Endothelial cell of umbilical vein (primary cell): ENCODE measurements at regions not wholly inside any gene's neighbourhood (a gene's known extent, or its start where the extent isn't known, plus 50 kb on each side); places are given as distances from the start of the nearest gene placed in this dataset.

ENCODE experiments used
- EZH2 ChIP-seq: IDR thresholded peaks from 2 replicates; pipeline ENCODE4 v1.6.1; 2012; ENCODE audit warnings: borderline replicate concordance, low read depth, mild to moderate bottlenecking, moderate library complexity, low read length, inconsistent platforms; ENCODE audit not compliant: severe bottlenecking
- GATA2 ChIP-seq: IDR thresholded peaks from 2 replicates; pipeline ENCODE4 v1.7.0; 2011; ENCODE audit warnings: low read depth, mild to moderate bottlenecking, moderate library complexity, mixed read lengths, low read length; ENCODE audit not compliant: insufficient read length, insufficient read depth
- JUN ChIP-seq: IDR thresholded peaks from 2 replicates; pipeline ENCODE4 v1.6.1; 2011; ENCODE audit warnings: borderline replicate concordance, low read depth; ENCODE audit not compliant: insufficient read length, insufficient read depth
- MYC ChIP-seq: IDR thresholded peaks from one replicate; pipeline ENCODE4 v1.6.1; 2011; ENCODE audit warnings: mild to moderate bottlenecking, low read depth, low read length
- POLR2A ChIP-seq: IDR thresholded peaks from 2 replicates; pipeline ENCODE4 v1.6.1; 2012; ENCODE audit warnings: low read depth, mild to moderate bottlenecking, control low read depth, low read length
- POLR2AphosphoS5 ChIP-seq: IDR thresholded peaks from 2 replicates; pipeline ENCODE4 v1.6.1; 2012; ENCODE audit warnings: low read depth, mild to moderate bottlenecking, control low read depth, low read length, moderate library complexity; ENCODE audit not compliant: insufficient read depth
- TF ChIP-seq, protein P1 (sequence below), 2 donors: IDR thresholded peaks; 1 replicate in 1 of 2; 2 replicates in 1 of 2; pipeline ENCODE4 v1.5.1; 2011; ENCODE audit warnings: low read length in 2 of 2, mild to moderate bottlenecking in 2 of 2, moderate library complexity in 2 of 2, control low read depth in 1 of 2, inconsistent platforms in 1 of 2, low read depth in 1 of 2; ENCODE audit not compliant: insufficient read depth in 1 of 2; ENCODE audit errors: extremely low read depth in 1 of 2
- TF ChIP-seq, protein P2 (sequence below): IDR thresholded peaks from 2 replicates; pipeline ENCODE4 v1.6.1; 2011; ENCODE audit not compliant: insufficient read depth, insufficient read length

DNA sequence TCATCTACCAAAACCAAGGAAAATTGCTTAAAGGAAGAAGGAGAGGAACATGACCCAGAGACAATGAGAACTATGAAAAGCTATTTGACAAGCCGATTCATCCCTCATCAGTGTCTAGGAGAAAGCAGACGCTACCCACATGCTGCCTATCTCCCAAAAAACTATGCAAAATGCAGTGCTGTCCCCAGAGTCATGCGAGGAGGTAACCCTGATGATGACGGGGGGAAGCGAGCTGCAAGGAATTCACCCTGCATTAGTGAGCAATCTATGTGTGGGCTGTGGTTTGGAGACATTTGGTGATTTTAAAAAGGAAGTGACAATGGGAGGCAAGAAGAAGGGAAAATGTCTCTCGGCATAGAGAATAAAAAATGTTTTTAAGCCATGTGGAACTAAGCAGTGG lies 472.7 kb downstream of the CMPK2 start:
- TF ChIP-seq, protein P1, sequence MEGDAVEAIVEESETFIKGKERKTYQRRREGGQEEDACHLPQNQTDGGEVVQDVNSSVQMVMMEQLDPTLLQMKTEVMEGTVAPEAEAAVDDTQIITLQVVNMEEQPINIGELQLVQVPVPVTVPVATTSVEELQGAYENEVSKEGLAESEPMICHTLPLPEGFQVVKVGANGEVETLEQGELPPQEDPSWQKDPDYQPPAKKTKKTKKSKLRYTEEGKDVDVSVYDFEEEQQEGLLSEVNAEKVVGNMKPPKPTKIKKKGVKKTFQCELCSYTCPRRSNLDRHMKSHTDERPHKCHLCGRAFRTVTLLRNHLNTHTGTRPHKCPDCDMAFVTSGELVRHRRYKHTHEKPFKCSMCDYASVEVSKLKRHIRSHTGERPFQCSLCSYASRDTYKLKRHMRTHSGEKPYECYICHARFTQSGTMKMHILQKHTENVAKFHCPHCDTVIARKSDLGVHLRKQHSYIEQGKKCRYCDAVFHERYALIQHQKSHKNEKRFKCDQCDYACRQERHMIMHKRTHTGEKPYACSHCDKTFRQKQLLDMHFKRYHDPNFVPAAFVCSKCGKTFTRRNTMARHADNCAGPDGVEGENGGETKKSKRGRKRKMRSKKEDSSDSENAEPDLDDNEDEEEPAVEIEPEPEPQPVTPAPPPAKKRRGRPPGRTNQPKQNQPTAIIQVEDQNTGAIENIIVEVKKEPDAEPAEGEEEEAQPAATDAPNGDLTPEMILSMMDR (IDR thresholded peaks at IDR 0.05; ENCODE audit: extremely low read depth in 1 of 2, insufficient read depth in 1 of 2, low read depth in 1 of 2, low read length in 2 of 2): no peak
- TF ChIP-seq JUN: no peak
- TF ChIP-seq EZH2: no peak
- TF ChIP-seq POLR2A: no peak
- no peak for TF ChIP-seq POLR2AphosphoS5
- TF ChIP-seq GATA2: no peak
- TF ChIP-seq, protein P2, sequence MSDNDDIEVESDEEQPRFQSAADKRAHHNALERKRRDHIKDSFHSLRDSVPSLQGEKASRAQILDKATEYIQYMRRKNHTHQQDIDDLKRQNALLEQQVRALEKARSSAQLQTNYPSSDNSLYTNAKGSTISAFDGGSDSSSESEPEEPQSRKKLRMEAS: no peak
- TF ChIP-seq MYC: no peak
